Upper lobe of left lung (tissue), 6 donors: ENCODE measurements at regions not wholly inside any gene's neighbourhood (a gene's known extent, or its start where the extent isn't known, plus 50 kb on each side); places are given as distances from the start of the nearest gene placed in this dataset.

Experiments used
- ATAC-seq, 2 donors: fragments of 200-7000 bp; cut with Tn5 transposase; one replicate each; pipeline ENCODE4 v1.9.1; 2022; ENCODE audit warnings: mild to moderate bottlenecking in 2 of 2, moderate library complexity in 2 of 2; ENCODE audit not compliant: low FRiP score in 2 of 2
- DNase-seq, 2 donors: peaks; one replicate each; pipeline ENCODE4 v3.0.0-alpha.2; 2019 to 2020
- H3K27ac ChIP-seq, 4 donors: fragments of 200-600 bp; sonication (generic); one replicate each; pipeline ENCODE4 v1.5.1; 2016 to 2019
- H3K27me3 ChIP-seq, 4 donors: fragments of 200-600 bp; sonication (generic); one replicate each; pipeline ENCODE4 v1.5.1; 2017 to 2019
- H3K36me3 ChIP-seq, 4 donors: fragments of 200-600 bp; sonication (generic); one replicate each; pipeline ENCODE4 v1.5.1; 2016 to 2019
- H3K4me1 ChIP-seq, 4 donors: fragments of 200-600 bp; sonication (generic); one replicate each; pipeline ENCODE4 v1.5.1; 2018 to 2019
- H3K4me3 ChIP-seq, 4 donors: fragments of 200-600 bp; sonication (generic); one replicate each; pipeline ENCODE4 v1.5.1; 2017 to 2019; ENCODE audit warnings: mild to moderate bottlenecking in 2 of 4, moderate library complexity in 1 of 4
- H3K9me3 ChIP-seq, 4 donors: fragments of 200-600 bp; sonication (generic); one replicate each; pipeline ENCODE4 v1.5.1; 2018 to 2019
- CTCF ChIP-seq, 6 experiments: fragments of 450-650 bp in 4 of 6; fragments of 200-600 bp in 2 of 6; sonication (generic) in 2 of 6; IDR thresholded peaks; one replicate each; pipeline ENCODE4 v1.5.1; 2016 to 2019; ENCODE audit warnings: antibody characterized with exemption in 6 of 6
- EP300 ChIP-seq, 4 donors: sonication (generic); formaldehyde crosslinking; IDR thresholded peaks; one replicate each; pipeline ENCODE4 v1.5.1; 2017; ENCODE audit warnings: antibody characterized with exemption in 4 of 4, control low read depth in 2 of 4
- POLR2A ChIP-seq, 4 donors: fragments of 450-650 bp; IDR thresholded peaks; one replicate each; pipeline ENCODE4 v1.5.1; 2016 to 2017; ENCODE audit warnings: antibody characterized with exemption in 4 of 4, mild to moderate bottlenecking in 2 of 4
- POLR2AphosphoS5 ChIP-seq, 2 donors: sonication (generic); formaldehyde crosslinking; IDR thresholded peaks; one replicate each; pipeline ENCODE4 v1.5.1; 2017; ENCODE audit warnings: antibody characterized with exemption in 2 of 2
- WGBS, 2 donors: methylation state at CpG; one replicate each; pipeline ENCODE4 v1.1.5; 2017 to 2018; 5-methylcytosine and 5-hydroxymethylcytosine counted together
- donor health status: DM: no; HTN: no; CAD: no; lungs with moderate emphysema.
- donor health status: DM: no; HTN: yes; CAD: no; lungs with severe emphysema.

GRCh38 chr2:198327526-198327925, 523.1 kb downstream of the PLCL1 start:
- Histone ChIP-seq H3K4me1 (no peaks in the 10 kb centered on the region), H3K27ac (no peak overlapping the region), H3K36me3 (no peaks in the 10 kb centered on the region), H3K4me3 (no peak overlapping the region), H3K9me3 (no peaks in the 10 kb centered on the region), H3K27me3 (no peaks in the 10 kb centered on the region)
- DNase-seq (no peak), ATAC-seq (no peak)
- TF ChIP-seq POLR2A (IDR thresholded peaks at IDR 0.05) (no peak), POLR2AphosphoS5 (IDR thresholded peaks at IDR 0.05) (no peak), EP300 (IDR thresholded peaks at IDR 0.05) (no peak), CTCF (IDR thresholded peaks at IDR 0.05) (no peak)
- 84 to 86% methylated on average over 4 of the region's 4 CpGs for WGBS, 2 donors

- no peaks in the 10 kb centered on the region for H3K36me3 ChIP-seq
- TF ChIP-seq POLR2AphosphoS5 (IDR thresholded peaks at IDR 0.05) (no peak), CTCF (IDR thresholded peaks at IDR 0.05) (no peak), POLR2A (IDR thresholded peaks at IDR 0.05) (no peak), EP300 (IDR thresholded peaks at IDR 0.05) (no peak)
- WGBS, 2 donors = 31 to 34% methylated on average over 1 of the region's 1 CpG
- DNase-seq (no peak), ATAC-seq (no peak)
- H3K4me3 ChIP-seq = no peak overlapping the region
- H3K4me1 ChIP-seq = no peaks in the 10 kb centered on the region
- no peak overlapping the region for H3K27ac ChIP-seq
- no peaks in the 10 kb centered on the region for H3K27me3 ChIP-seq
- no peaks in the 10 kb centered on the region for H3K9me3 ChIP-seq
Measured at GRCh38 chr2:198326431-198326830, 522.0 kb downstream of the PLCL1 start.

- Histone ChIP-seq H3K27me3 (no peaks in the 10 kb centered on the region), H3K4me1 (no peaks in the 10 kb centered on the region), H3K27ac (no peak overlapping the region), H3K36me3 (no peaks in the 10 kb centered on the region), H3K4me3 (no peak overlapping the region), H3K9me3 (no peaks in the 10 kb centered on the region)
- no peak for ATAC-seq
- DNase-seq = no peak
- 90% methylated on average over 2 of the region's 2 CpGs for WGBS, 2 donors
- no peak for TF ChIP-seq POLR2AphosphoS5 (IDR thresholded peaks at IDR 0.05)
- no peak for TF ChIP-seq EP300 (IDR thresholded peaks at IDR 0.05)
- no peak for TF ChIP-seq POLR2A (IDR thresholded peaks at IDR 0.05)
- no peak for TF ChIP-seq CTCF (IDR thresholded peaks at IDR 0.05)
Measured at GRCh38 chr2:198325359-198325758, 521.0 kb downstream of the PLCL1 start.

GRCh38 chr2:198324071-198324470, 519.7 kb downstream of the PLCL1 start:
- DNase-seq (no peak), ATAC-seq (no peak)
- TF ChIP-seq POLR2AphosphoS5 (IDR thresholded peaks at IDR 0.05) (no peak), EP300 (IDR thresholded peaks at IDR 0.05) (no peak), POLR2A (IDR thresholded peaks at IDR 0.05) (no peak), CTCF (IDR thresholded peaks at IDR 0.05) (no peak)
- H3K27me3 ChIP-seq = no peaks in the 10 kb centered on the region
- H3K9me3 ChIP-seq = no peaks in the 10 kb centered on the region
- H3K4me1 ChIP-seq = no peaks in the 10 kb centered on the region
- H3K36me3 ChIP-seq = no peaks in the 10 kb centered on the region
- WGBS, 2 donors = 80 to 84% methylated on average over 4 of the region's 4 CpGs
- H3K27ac ChIP-seq = no peak overlapping the region
- no peak overlapping the region for H3K4me3 ChIP-seq

- TF ChIP-seq POLR2A (IDR thresholded peaks at IDR 0.05) (no peak), CTCF (IDR thresholded peaks at IDR 0.05) (no peak), EP300 (IDR thresholded peaks at IDR 0.05) (no peak), POLR2AphosphoS5 (IDR thresholded peaks at IDR 0.05) (no peak)
- Histone ChIP-seq H3K36me3 (no peaks in the 10 kb centered on the region), H3K27me3 (no peaks in the 10 kb centered on the region), H3K4me3 (no peak overlapping the region), H3K4me1 (no peaks in the 10 kb centered on the region), H3K9me3 (no peaks in the 10 kb centered on the region), H3K27ac (no peak overlapping the region)
- DNase-seq = no peak
- 82 to 84% methylated on average over 8 of the region's 8 CpGs for WGBS, 2 donors
- no peak for ATAC-seq
Measured at GRCh38 chr2:198322275-198322674, 517.9 kb downstream of the PLCL1 start.
